Esophagus muscularis mucosa (tissue), 4 donors: ENCODE measurements at regions not wholly inside any gene's neighbourhood (a gene's known extent, or its start where the extent isn't known, plus 50 kb on each side); places are given as distances from the start of the nearest gene placed in this dataset.
"Not testable (repeated sequence)": the region's sequence is repeated elsewhere in the genome, so short reads cannot be mapped to it uniquely, and the experiment has no call there.

Experiments used
- DNase-seq: peaks from one replicate; pipeline ENCODE4 v3.0.0-alpha.2; 2017; ENCODE audit errors: extremely low spot score
- H3K27ac ChIP-seq, 4 donors: fragments of 200-600 bp; sonication (generic); replicated peaks in 1 of 4; 1 replicate in 3 of 4; 2 replicates in 1 of 4; pipeline ENCODE4 v1.5.1; 2016 to 2019; ENCODE audit warnings: mild to moderate bottlenecking in 1 of 4
- H3K27me3 ChIP-seq, 4 donors: fragments of 200-600 bp; sonication (generic); one replicate each; pipeline versions ENCODE4 v1.5.1 to v1.6.0; 2016 to 2019
- H3K36me3 ChIP-seq, 4 donors: fragments of 200-600 bp; sonication (generic); one replicate each; pipeline ENCODE4 v1.5.1; 2016 to 2019
- H3K4me1 ChIP-seq, 4 donors: fragments of 200-600 bp; sonication (generic); one replicate each; pipeline ENCODE4 v1.5.1; 2016 to 2019
- H3K4me3 ChIP-seq, 4 donors: fragments of 200-600 bp; sonication (generic); 1 replicate in 2 of 4; 2 replicates in 2 of 4; pipeline ENCODE4 v1.5.1; 2016 to 2019; ENCODE audit warnings: mild to moderate bottlenecking in 4 of 4, moderate library complexity in 1 of 4
- H3K9me3 ChIP-seq, 4 donors: fragments of 200-600 bp; sonication (generic); 1 replicate in 3 of 4; 2 replicates in 1 of 4; pipeline ENCODE4 v1.5.1; 2016 to 2019
- EP300 ChIP-seq: sonication (generic); formaldehyde crosslinking; IDR thresholded peaks from one replicate; pipeline ENCODE4 v1.6.1; 2017; ENCODE audit warnings: antibody characterized with exemption
- POLR2A ChIP-seq: fragments of 450-650 bp; IDR thresholded peaks from one replicate; pipeline ENCODE4 v1.6.1; 2017; ENCODE audit warnings: antibody characterized with exemption, moderate library complexity, mild to moderate bottlenecking, low read depth
- POLR2AphosphoS5 ChIP-seq, 2 donors: sonication (generic); formaldehyde crosslinking; IDR thresholded peaks; one replicate each; pipeline ENCODE4 v1.6.1; 2017; ENCODE audit warnings: antibody characterized with exemption in 2 of 2
- WGBS: methylation state at CpG from one replicate; pipeline ENCODE4 v1.1.5; 2018; 5-methylcytosine and 5-hydroxymethylcytosine counted together
- intact Hi-C: fragments of 100-400 bp; cut with DNase I; formaldehyde crosslinking; loops from one replicate; pipeline ENCODE4 v1.15.1; 2023
- TF ChIP-seq, protein P1 (sequence below), 3 experiments: fragments of 200-600 bp in 2 of 3; fragments of 450-650 bp in 1 of 3; sonication (generic) in 2 of 3; IDR thresholded peaks; one replicate each; pipeline ENCODE4 v1.5.1; 2017 to 2019; ENCODE audit warnings: antibody characterized with exemption in 3 of 3, mild to moderate bottlenecking in 2 of 3, moderate library complexity in 1 of 3

DNA sequence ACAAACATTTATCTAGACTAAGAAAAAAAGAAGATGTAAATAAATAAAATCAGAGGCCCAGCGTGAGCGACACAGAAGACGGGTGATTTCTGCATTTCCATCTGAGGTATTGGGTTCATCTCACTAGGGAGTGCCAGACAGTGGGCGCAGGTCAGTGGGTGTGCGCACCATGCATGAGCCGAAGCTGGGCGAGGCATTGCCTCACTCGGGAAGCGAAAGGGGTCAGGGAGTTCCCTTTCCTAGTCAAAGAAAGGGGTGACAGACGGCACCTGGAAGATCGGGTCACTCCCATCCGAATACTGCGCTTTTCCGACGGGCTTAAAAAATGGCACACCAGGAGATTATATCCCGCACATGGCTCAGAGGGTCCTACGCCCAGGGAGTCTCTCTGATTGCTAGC, 79.5 kb upstream of the ABCD2 start:
- WGBS: 93% methylated on average over 17 of the region's 17 CpGs

DNA sequence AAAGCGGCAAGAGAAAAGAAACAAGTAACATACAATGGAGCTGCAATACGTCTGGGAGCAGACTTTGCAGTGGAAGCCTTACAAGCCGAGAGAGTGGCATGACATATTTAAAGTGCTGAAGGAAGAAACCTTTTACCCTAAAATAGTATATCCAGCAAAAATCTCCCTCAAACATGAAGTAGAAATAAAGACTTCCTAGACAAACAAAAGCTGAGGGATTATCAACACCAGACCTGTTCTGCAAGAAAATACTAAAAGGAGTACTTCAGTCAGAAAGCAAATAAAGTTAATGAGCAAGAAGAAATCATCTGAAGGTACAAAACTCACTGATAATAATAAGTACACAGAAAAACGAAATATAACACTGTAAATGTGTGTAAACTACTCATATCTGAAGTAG, 77.5 kb upstream of the ABCD2 start:
- WGBS: 83% methylated on average over 4 of the region's 4 CpGs
- TF ChIP-seq POLR2A (no peak), EP300 (no peak)
- TF ChIP-seq, protein P1, sequence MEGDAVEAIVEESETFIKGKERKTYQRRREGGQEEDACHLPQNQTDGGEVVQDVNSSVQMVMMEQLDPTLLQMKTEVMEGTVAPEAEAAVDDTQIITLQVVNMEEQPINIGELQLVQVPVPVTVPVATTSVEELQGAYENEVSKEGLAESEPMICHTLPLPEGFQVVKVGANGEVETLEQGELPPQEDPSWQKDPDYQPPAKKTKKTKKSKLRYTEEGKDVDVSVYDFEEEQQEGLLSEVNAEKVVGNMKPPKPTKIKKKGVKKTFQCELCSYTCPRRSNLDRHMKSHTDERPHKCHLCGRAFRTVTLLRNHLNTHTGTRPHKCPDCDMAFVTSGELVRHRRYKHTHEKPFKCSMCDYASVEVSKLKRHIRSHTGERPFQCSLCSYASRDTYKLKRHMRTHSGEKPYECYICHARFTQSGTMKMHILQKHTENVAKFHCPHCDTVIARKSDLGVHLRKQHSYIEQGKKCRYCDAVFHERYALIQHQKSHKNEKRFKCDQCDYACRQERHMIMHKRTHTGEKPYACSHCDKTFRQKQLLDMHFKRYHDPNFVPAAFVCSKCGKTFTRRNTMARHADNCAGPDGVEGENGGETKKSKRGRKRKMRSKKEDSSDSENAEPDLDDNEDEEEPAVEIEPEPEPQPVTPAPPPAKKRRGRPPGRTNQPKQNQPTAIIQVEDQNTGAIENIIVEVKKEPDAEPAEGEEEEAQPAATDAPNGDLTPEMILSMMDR (IDR thresholded peaks at IDR 0.05): no peak
- no peak for DNase-seq
- Histone ChIP-seq H3K4me3 (no peak overlapping the region), H3K36me3 (no peaks in the 10 kb centered on the region), H3K4me1 (no peaks in the 10 kb centered on the region), H3K9me3 (peaks cover 0 to 10% (median 0%) of the 10 kb centered on the region in 4 donors), H3K27ac (no peak overlapping the region), H3K27me3 (no peaks in the 10 kb centered on the region)
- intact Hi-C loops: loop anchor here (10.0 kb wide), 1 partner anchor 372 kb away; no protein-coding TSS in a partner anchor

More for the DNA sequence above, 79.5 kb upstream of the ABCD2 start:
- not testable (repeated sequence) for H3K36me3 ChIP-seq, DNase-seq, H3K4me1 ChIP-seq, H3K4me3 ChIP-seq, H3K27ac ChIP-seq, H3K9me3 ChIP-seq, H3K27me3 ChIP-seq
- intact Hi-C loops: loop anchor here (10.0 kb wide), 1 partner anchor 374 kb away; no protein-coding TSS in a partner anchor

DNA sequence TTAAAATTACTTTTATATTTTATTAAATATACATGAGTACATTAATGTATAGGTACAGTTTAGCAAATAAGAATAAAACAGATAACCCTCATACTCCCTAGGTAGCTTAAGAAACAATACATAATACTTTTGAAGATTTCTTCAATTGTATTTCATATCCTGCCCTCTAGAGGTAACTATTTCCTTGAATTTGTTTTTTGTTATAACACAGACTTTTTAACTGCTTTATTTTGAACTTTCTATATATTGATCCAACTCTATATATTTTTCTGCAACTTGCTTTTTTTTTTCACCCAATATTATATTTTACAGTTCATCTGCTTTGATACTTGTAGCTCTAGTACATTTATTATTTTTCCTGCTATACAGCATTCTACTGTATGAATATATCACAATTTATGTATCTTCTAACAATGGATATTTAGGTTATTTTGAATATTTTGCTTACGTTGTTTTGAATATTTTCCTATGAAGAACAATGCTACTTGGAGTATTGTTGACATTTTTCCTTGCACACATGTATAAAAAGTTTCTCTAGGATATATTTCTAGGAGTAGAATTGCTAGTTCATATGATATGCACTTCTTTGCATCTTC, 72.8 kb upstream of the ABCD2 start:
- Histone ChIP-seq H3K4me1 (no peaks in the 10 kb centered on the region), H3K9me3 (no peaks in the 10 kb centered on the region), H3K4me3 (no peak overlapping the region), H3K27ac (no peak overlapping the region), H3K27me3 (no peaks in the 10 kb centered on the region), H3K36me3 (no peaks in the 10 kb centered on the region)
- WGBS: 66% methylated on average over 1 of the region's 1 CpG
- DNase-seq: no peak
- intact Hi-C loops: loop anchor here (10.0 kb wide), 1 partner anchor 368 kb away; no protein-coding TSS in a partner anchor
- TF ChIP-seq, protein P1 (IDR thresholded peaks at IDR 0.05): peak in 2 of 3 experiments; percentile 44 to 53
- TF ChIP-seq POLR2AphosphoS5 (IDR thresholded peaks at IDR 0.05) (no peak), POLR2A (no peak), EP300 (no peak)

DNA sequence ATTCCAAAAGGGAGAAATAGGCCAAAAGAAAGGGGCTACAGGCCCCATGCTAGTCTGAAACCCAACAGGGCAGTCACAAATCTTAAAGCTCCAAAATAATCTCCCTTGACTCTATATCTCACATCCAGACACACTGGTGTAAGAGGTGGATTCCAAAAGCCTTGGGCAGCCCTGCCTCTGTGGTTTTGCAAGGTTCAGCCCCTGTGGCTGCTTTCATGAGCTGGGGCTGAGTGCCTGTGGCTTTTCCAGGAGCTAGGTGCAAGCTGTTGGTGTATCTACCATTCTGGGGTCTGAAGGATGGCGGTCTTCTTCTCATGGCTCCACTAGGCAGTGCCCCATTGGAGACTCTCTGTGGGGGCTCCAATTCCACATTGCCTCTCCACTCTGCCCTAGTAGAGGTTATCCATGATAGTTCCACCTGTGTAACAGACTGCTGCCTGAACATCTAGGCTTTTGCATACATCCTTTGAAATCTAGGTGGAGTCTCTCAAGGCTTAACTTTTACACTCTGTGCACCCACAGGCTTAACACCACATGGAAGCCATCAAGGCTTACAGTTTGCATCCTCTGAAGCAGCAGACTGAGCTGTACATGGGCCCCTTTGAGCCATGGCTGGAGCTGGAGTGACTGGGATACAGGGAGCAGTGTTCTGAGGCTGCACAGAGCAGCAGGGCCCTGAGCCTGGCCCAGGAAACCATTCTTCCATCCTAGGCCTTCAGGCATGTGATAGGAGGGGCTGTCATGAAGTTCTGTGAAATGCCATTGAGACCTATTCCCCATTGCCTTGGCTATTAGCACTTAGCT, 66.5 kb upstream of the ABCD2 start:
- intact Hi-C loops: loop anchor here (10.0 kb wide), 1 partner anchor 101 kb away; no protein-coding TSS in a partner anchor
- H3K27me3 ChIP-seq: no peaks in the 10 kb centered on the region
- H3K4me3 ChIP-seq: no peak overlapping the region
- TF ChIP-seq POLR2A (no peak), POLR2AphosphoS5 (IDR thresholded peaks at IDR 0.05) (no peak), EP300 (no peak)
- TF ChIP-seq, protein P1 (IDR thresholded peaks at IDR 0.05): no peak
- H3K9me3 ChIP-seq: no peaks in the 10 kb centered on the region
- H3K4me1 ChIP-seq: no peaks in the 10 kb centered on the region
- no peaks in the 10 kb centered on the region for H3K36me3 ChIP-seq
- no CpG with 5 or more reads among the region's 1 CpG for WGBS
- no peak overlapping the region for H3K27ac ChIP-seq
- DNase-seq: no peak

DNA sequence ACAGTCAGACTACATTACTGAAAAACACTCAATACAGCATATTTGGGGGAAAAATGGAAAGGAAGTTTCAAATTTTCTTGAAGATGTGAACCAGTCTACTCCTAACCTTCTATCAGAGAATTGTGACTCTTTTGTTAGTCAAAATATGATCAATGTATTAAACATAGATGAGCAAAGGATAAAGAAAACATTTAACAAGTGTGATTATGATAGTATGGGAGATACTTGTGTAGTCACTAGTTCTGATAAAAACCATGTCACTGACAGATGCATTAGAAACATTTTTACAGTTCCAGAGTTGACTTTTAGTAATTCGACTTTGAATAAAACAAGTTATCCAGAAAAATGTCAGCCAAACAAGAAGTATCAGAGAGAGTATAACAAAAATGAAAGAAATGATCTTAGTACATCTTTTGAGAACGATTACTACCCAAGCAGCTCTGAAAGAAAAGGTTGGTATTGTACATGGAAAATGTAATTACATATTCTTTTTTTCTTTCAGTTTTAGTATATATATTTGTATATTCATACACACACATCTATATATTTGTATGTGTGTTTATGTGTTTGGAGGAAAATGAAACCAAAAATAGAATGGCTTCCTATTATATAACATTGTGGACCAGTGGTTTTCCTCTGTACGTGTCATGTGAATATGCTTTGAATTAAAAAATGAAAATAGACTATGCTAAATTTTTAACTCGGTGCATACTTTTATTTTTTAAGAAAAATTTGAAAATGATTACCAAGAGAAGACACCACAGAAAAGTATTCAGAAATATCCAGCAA, 63.3 kb upstream of the ABCD2 start:
- Histone ChIP-seq H3K27me3 (no peaks in the 10 kb centered on the region), H3K27ac (no peak overlapping the region), H3K36me3 (no peaks in the 10 kb centered on the region), H3K9me3 (peaks cover 0 to 9% (median 0%) of the 10 kb centered on the region in 4 donors), H3K4me1 (no peaks in the 10 kb centered on the region), H3K4me3 (no peak overlapping the region)
- no peak for TF ChIP-seq POLR2A
- TF ChIP-seq, protein P1 (IDR thresholded peaks at IDR 0.05): no peak
- no peak for TF ChIP-seq EP300
- no peak for TF ChIP-seq POLR2AphosphoS5 (IDR thresholded peaks at IDR 0.05)
- 64% methylated on average over 4 of the region's 4 CpGs for WGBS
- intact Hi-C loops: loop anchor here (10.0 kb wide), 1 partner anchor 98 kb away; no protein-coding TSS in a partner anchor
- no peak for DNase-seq
